Spleen (tissue), 11 donors: ENCODE measurements at regions not wholly inside any gene's neighbourhood (a gene's known extent, or its start where the extent isn't known, plus 50 kb on each side); places are given as distances from the start of the nearest gene placed in this dataset.

Experiments
- DNase-seq: peaks from one replicate; pipeline ENCODE4 v3.0.0-alpha.2; 2020
- H3K27ac ChIP-seq, 8 donors: fragments of 200-600 bp; sonication (generic) in 7 of 8; 1 replicate in 4 of 8; 2 replicates in 4 of 8; pipeline versions ENCODE4 v1.5.0 to v1.8.0; 2016 to 2021; ENCODE audit warnings: inconsistent platforms in 4 of 8, mild to moderate bottlenecking in 4 of 8, moderate library complexity in 1 of 8
- H3K27me3 ChIP-seq, 7 donors: fragments of 200-600 bp; sonication (generic) in 6 of 7; replicated peaks in 1 of 7; 1 replicate in 4 of 7; 2 replicates in 3 of 7; pipeline versions ENCODE4 v1.5.0 to v1.8.0; 2016 to 2021; ENCODE audit warnings: inconsistent platforms in 3 of 7, mild to moderate bottlenecking in 1 of 7
- H3K36me3 ChIP-seq, 6 donors: fragments of 200-600 bp; sonication (generic) in 5 of 6; 1 replicate in 4 of 6; 2 replicates in 2 of 6; pipeline versions ENCODE4 v1.5.0 to v1.8.0; 2016 to 2021; ENCODE audit warnings: inconsistent platforms in 2 of 6
- H3K4me1 ChIP-seq, 6 donors: fragments of 200-600 bp; sonication (generic) in 5 of 6; 1 replicate in 3 of 6; 2 replicates in 3 of 6; pipeline versions ENCODE4 v1.5.0 to v1.8.0; 2016 to 2021; ENCODE audit warnings: inconsistent platforms in 3 of 6
- H3K4me3 ChIP-seq, 8 donors: fragments of 200-600 bp; sonication (generic) in 7 of 8; 1 replicate in 4 of 8; 2 replicates in 4 of 8; pipeline versions ENCODE4 v1.5.0 to v1.8.0; 2016 to 2021; ENCODE audit warnings: inconsistent platforms in 4 of 8, mild to moderate bottlenecking in 4 of 8, moderate library complexity in 2 of 8
- H3K9me3 ChIP-seq, 8 donors: fragments of 200-600 bp; sonication (generic) in 7 of 8; 1 replicate in 4 of 8; 2 replicates in 4 of 8; pipeline versions ENCODE4 v1.5.0 to v1.8.0; 2016 to 2021; ENCODE audit warnings: inconsistent platforms in 4 of 8
- POLR2A ChIP-seq, 3 donors: fragments of 450-650 bp; IDR thresholded peaks; one replicate each; pipeline ENCODE4 v1.5.1; 2017; ENCODE audit warnings: antibody characterized with exemption in 3 of 3, mild to moderate bottlenecking in 1 of 3
- POLR2AphosphoS5 ChIP-seq, 3 donors: sonication (generic); formaldehyde crosslinking; IDR thresholded peaks; one replicate each; pipeline ENCODE4 v1.5.1; 2017; ENCODE audit warnings: antibody characterized with exemption in 3 of 3
- WGBS, 5 donors: extraction: QIAGEN DNeasy Blood & Tissue Kit in 3 of 5; methylation state at CpG; one replicate each; pipeline versions ENCODE4 v1.1.5 to v1.1.7; 2013 to 2018; 5-methylcytosine and 5-hydroxymethylcytosine counted together
- intact Hi-C: fragments of 100-400 bp; cut with DNase I; formaldehyde crosslinking; loops from one replicate; pipeline ENCODE4 v1.15.0; 2023; ENCODE audit warnings: low total_unique reads
- TF ChIP-seq, protein P1 (sequence below), 11 experiments: fragments of 200-600 bp in 7 of 11; fragments of 450-650 bp in 4 of 11; sonication (generic) in 4 of 11; IDR thresholded peaks in 8 of 11; conservative IDR thresholded peaks in 3 of 11; 1 replicate in 7 of 11; 2 replicates in 4 of 11; pipeline versions ENCODE4 v1.4.0 to v1.8.0; 2016 to 2021; ENCODE audit warnings: antibody characterized with exemption in 11 of 11, inconsistent platforms in 4 of 11, mild to moderate bottlenecking in 1 of 11
- donor health status: healthy with polysubstance abuse.
- donor health status: DM: no; HTN: no; CAD: no; lungs with moderate emphysema.
- donor health status: DM: no; HTN: no; CAD: no.
- donor health status: Bipolar disorder and iron deficiency.
- donor health status: healthy.
- donor health status: DM: no; HTN: no; CAD: no.
- donor health status: DM: yes; HTN: yes; CAD: no.

DNA sequence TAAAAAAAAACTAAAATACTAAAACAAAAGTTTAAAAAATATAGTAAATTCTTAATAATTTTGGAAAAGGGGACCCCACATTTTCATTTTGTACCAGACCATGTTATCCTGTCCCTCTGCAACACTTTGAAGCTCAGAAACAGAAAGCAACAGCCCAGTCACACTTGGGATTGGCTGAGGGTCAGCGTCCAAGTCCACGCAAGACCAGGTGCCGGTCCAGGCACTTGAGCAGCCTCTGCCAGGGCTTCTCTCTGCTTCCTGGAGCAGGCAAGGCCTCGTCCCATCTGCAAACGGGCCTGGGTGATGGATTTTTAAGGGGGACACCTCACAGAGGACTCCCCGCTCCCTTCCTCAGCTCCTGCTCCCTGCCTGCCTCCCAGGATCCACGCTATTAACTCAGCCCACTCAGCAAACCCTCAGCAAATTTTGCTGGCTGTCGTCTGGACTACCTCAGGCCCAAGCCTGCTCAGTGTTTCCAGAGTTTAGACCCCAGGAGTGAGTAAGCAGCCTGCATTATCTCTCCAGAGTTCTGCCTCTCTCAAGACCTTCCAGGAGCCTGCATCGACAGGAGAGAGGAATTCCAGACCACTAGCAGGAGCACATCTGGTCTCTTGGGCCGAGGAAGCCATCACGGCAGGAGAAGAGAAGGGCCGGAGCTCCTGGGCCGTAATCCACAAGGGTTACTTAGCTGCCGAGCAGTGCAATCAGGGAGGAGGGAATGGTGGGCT lies 67.4 kb upstream of the CALM2 start:
- Histone ChIP-seq H3K27me3 (no peaks in the 10 kb centered on the region), H3K27ac (no peak overlapping the region), H3K4me1 (no peaks in the 10 kb centered on the region), H3K9me3 (no peaks in the 10 kb centered on the region), H3K4me3 (no peak overlapping the region), H3K36me3 (no peaks in the 10 kb centered on the region)
- no peak for DNase-seq
- intact Hi-C loops: no loop called here
- WGBS, 5 donors: 72 to 89% (median 83%) methylated on average over 13 to 14 of the region's 14 CpGs
- TF ChIP-seq, protein P1, sequence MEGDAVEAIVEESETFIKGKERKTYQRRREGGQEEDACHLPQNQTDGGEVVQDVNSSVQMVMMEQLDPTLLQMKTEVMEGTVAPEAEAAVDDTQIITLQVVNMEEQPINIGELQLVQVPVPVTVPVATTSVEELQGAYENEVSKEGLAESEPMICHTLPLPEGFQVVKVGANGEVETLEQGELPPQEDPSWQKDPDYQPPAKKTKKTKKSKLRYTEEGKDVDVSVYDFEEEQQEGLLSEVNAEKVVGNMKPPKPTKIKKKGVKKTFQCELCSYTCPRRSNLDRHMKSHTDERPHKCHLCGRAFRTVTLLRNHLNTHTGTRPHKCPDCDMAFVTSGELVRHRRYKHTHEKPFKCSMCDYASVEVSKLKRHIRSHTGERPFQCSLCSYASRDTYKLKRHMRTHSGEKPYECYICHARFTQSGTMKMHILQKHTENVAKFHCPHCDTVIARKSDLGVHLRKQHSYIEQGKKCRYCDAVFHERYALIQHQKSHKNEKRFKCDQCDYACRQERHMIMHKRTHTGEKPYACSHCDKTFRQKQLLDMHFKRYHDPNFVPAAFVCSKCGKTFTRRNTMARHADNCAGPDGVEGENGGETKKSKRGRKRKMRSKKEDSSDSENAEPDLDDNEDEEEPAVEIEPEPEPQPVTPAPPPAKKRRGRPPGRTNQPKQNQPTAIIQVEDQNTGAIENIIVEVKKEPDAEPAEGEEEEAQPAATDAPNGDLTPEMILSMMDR (IDR thresholded peaks at IDR 0.05 in 8 of 11, conservative IDR thresholded peaks at IDR 0.05 in 3 of 11): no peak
- TF ChIP-seq POLR2AphosphoS5 (IDR thresholded peaks at IDR 0.05) (no peak), POLR2A (IDR thresholded peaks at IDR 0.05) (no peak)

DNA sequence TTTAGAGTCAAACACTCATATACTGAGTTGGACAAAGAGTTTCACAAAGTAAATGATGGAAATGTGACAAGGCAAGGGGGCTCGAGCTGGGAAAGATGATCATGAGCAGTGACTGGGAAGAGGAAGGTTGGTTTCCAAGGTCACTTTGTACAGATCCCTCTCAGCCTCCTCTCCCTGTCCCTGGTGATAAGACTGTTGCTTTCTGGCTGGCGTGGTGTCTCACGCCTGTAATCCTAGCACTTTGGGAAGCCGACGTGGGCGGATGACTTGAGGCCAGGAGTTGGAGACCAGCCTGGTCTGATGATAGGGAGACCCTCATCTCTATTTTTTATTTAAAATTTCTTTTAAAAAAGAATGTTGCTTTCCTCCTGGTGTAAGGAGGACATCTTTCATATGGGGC lies 65.4 kb upstream of the CALM2 start:
- Histone ChIP-seq H3K4me3 (no peak overlapping the region), H3K27ac (no peak overlapping the region), H3K9me3 (no peaks in the 10 kb centered on the region), H3K27me3 (no peaks in the 10 kb centered on the region), H3K36me3 (no peaks in the 10 kb centered on the region), H3K4me1 (no peaks in the 10 kb centered on the region)
- TF ChIP-seq POLR2AphosphoS5 (IDR thresholded peaks at IDR 0.05) (no peak), POLR2A (IDR thresholded peaks at IDR 0.05) (no peak)
- TF ChIP-seq, protein P1 (IDR thresholded peaks at IDR 0.05 in 8 of 11, conservative IDR thresholded peaks at IDR 0.05 in 3 of 11): no peak
- WGBS, 5 donors: 79 to 93% (median 84%) methylated on average over 6 of the region's 6 CpGs
- intact Hi-C loops: no loop called here
- DNase-seq: no peak

DNA sequence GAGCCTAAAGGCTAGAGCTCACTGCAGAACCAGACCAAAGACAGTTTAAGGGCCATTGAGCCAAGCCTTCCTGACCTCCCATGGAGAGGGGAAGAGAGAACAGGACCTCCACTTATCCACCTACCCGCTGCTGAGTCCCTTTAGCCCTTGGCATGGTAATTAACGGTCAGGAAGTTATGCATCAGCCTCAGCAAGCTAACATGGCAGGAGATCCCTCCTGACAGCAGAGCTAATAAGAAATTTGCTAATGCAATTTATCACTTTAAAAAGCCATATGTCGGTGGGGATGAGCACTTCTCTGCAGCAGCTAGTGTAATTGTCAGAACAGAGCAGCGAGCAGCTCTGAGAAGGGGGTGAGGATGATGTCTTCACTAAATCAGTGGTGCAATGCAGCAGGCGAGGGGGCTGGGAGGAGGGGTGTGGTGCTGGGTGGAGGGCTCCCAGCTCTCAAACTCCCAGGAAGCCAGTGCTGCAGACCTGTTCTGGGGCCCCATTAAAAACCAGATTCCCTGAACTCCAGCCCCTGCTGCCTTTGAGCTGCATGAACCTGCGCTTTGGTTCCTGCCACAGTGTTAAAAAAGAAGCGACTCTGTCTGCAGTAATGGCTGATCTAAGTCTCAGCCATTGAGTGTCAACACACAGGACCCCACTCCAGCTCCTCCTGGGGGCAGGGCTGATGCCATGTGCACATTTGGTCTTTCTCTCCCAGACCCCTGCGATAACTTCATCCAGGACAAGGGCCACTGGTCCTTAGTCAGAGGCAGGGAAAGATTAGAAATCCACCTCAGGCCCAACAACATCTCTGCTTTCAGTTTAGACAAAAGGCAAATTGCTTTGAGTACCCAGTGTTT lies 63.0 kb upstream of the CALM2 start:
- 75 to 79% (median 78%) methylated on average over 8 of the region's 8 CpGs for WGBS, 5 donors
- intact Hi-C loops: no loop called here
- no peaks in the 10 kb centered on the region for H3K36me3 ChIP-seq
- H3K27ac ChIP-seq: no peak overlapping the region
- no peaks in the 10 kb centered on the region for H3K9me3 ChIP-seq
- H3K27me3 ChIP-seq: no peaks in the 10 kb centered on the region
- DNase-seq: no peak
- TF ChIP-seq, protein P1 (IDR thresholded peaks at IDR 0.05 in 8 of 11, conservative IDR thresholded peaks at IDR 0.05 in 3 of 11): no peak
- TF ChIP-seq POLR2A (IDR thresholded peaks at IDR 0.05) (no peak), POLR2AphosphoS5 (IDR thresholded peaks at IDR 0.05) (no peak)
- H3K4me3 ChIP-seq: no peak overlapping the region
- H3K4me1 ChIP-seq: no peaks in the 10 kb centered on the region

DNA sequence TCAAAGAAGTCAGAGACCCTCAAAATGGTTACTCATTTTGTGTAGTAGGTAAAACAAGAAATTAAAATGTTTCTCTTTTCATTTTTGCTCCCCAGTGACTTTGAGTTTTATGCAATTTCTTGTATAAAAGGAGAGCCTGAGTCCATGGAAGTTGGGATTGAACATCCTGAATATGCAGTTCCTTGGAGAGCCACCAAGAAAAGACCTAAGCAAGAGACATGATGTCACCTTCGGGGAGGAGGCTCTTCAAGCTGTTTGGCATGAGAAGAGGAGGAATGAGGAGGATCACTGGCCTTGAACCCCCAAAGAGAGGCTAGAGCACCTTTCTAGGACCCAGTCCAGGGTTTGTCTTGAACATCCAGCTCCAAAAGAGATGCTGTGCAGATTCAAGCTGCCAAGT lies 62.3 kb upstream of the CALM2 start:
- Histone ChIP-seq H3K27me3 (no peaks in the 10 kb centered on the region), H3K27ac (no peak overlapping the region), H3K4me1 (no peaks in the 10 kb centered on the region), H3K36me3 (no peaks in the 10 kb centered on the region), H3K4me3 (no peak overlapping the region), H3K9me3 (no peaks in the 10 kb centered on the region)
- no peak for TF ChIP-seq POLR2A (IDR thresholded peaks at IDR 0.05)
- TF ChIP-seq, protein P1 (IDR thresholded peaks at IDR 0.05 in 8 of 11, conservative IDR thresholded peaks at IDR 0.05 in 3 of 11): no peak
- DNase-seq: no peak
- intact Hi-C loops: no loop called here
- WGBS, 5 donors: 62 to 95% (median 90%) methylated on average over 1 of the region's 1 CpG
